ENCODE measurements at regions not wholly inside any gene's neighbourhood (a gene's known extent, or its start where the extent isn't known, plus 50 kb on each side); places are given as distances from the start of the nearest gene placed in this dataset.

GRCh38 chr1:101302831-101303511 is 66.2 kb downstream of the S1PR1 start:
- no peak for ATAC-seq
- H3K4me1 ChIP-seq (ENCODE audit: insufficient read depth, low read length): no peaks in the 10 kb centered on the region
- H3K36me3 ChIP-seq (replicated peaks in 1 of 2; ENCODE audit: control insufficient read depth in 1 of 2, insufficient read depth in 2 of 2, low read length in 2 of 2): no peaks in the 10 kb centered on the region
- H3K9ac ChIP-seq (ENCODE audit: insufficient read depth, low read depth, low read length): no peak overlapping the region
- no peak overlapping the region for H3K27ac ChIP-seq (ENCODE audit: extremely low read length, insufficient read depth, low read length)
- in situ Hi-C loops (cut with HindIII; ENCODE audit: extremely low pct_ligation_motif_present, low pct_unique_long_range_greater_than_20kb) (no loop called here), intact Hi-C loops (cut with micrococcal nuclease; ENCODE audit: unreplicated experiment) (no loop called here)
- no peaks in the 10 kb centered on the region for H4K20me1 ChIP-seq (ENCODE audit: insufficient read depth, low read length)
- ChIA-PET CTCF (ENCODE audit: low intra/inter-chr PET ratio, low total read pairs) (no interaction called here), POLR2A (no interaction called here)
- H3K9me3 ChIP-seq (ENCODE audit: low read length): no peaks in the 10 kb centered on the region
- TF ChIP-seq NFE2L2 (IDR thresholded peaks at IDR 0.05; ENCODE audit: low read length) (no peak), ZNF678 (CRISPR knock-in tag; IDR thresholded peaks at IDR 0.05) (no peak)
- 2% methylated on average over 3 of the region's 3 CpGs for WGBS (ENCODE audit: low lambda C conversion rate)
- FAIRE-seq: no peak
- peaks cover 0 to 5% of the 10 kb centered on the region in 2 experiments; a peak in 1 of 5 replicates for H3K27me3 ChIP-seq (ENCODE audit: control insufficient read depth in 1 of 2, insufficient read depth in 2 of 2, low read length in 2 of 2)
- no peaks in the 10 kb centered on the region for H3K79me2 ChIP-seq (ENCODE audit: insufficient read depth, low read length)
- no peak overlapping the region for H3K4me3 ChIP-seq (replicated peaks in 1 of 3; ENCODE audit: insufficient read depth in 1 of 3, low read depth in 2 of 3, low read length in 3 of 3)
- H3K4me2 ChIP-seq (ENCODE audit: low read depth, low read length): no peak overlapping the region
- H2AFZ ChIP-seq (ENCODE audit: low read length): no peak overlapping the region
- DNase-seq (ENCODE audit: low spot score): no peak
- BruUV-seq (replicated peaks): no TSS peak

DNA sequence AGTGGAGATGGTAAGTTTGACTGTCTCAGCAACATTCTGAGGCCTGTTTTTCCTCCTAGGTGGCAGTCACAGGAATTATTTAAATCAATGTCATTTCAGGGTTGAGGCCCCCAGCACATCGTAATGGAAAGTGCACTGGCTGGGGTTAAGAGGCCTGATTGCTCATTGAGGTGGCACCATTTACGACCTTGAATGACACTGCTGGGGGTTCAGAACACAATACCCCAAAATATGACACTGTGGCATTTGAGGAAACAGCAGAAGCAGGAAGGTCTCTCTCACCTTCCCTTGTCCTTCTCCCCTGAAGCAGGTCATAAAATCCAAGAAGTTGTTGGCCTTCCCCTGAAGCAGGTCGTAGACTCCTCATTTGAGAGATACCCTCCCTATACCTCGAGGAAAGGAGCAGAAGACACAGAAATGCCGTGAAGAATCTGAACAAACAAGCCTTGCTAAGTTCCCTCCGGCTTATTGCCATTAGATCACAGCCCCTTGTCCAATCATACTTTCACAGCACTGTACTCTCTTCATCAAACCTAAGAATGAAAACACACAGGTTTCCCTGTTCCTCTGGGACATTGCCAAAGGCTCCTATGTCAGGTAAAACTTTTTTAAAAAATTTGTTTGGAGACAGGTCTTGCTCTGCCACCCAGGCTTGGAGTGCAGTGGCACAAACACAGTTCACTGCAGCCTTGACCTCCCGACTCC is 71.3 kb downstream of the S1PR1 start:
- FAIRE-seq (no peak), DNase-seq (ENCODE audit: low spot score) (no peak), ATAC-seq (no peak)
- Histone ChIP-seq H3K27ac (ENCODE audit: extremely low read length, insufficient read depth, low read length) (no peak overlapping the region), H3K4me2 (ENCODE audit: low read depth, low read length) (no peak overlapping the region), H3K9ac (ENCODE audit: insufficient read depth, low read depth, low read length) (no peak overlapping the region), H3K36me3 (replicated peaks in 1 of 2; ENCODE audit: control insufficient read depth in 1 of 2, insufficient read depth in 2 of 2, low read length in 2 of 2) (no peaks in the 10 kb centered on the region), H3K4me3 (replicated peaks in 1 of 3; ENCODE audit: insufficient read depth in 1 of 3, low read depth in 2 of 3, low read length in 3 of 3) (no peak overlapping the region), H3K4me1 (ENCODE audit: insufficient read depth, low read length) (peaks cover 10% of the 10 kb centered on the region; the same call in 1 of the 2 replicates), H3K27me3 (ENCODE audit: control insufficient read depth in 1 of 2, insufficient read depth in 2 of 2, low read length in 2 of 2) (peaks cover 0 to 45% of the 10 kb centered on the region in 2 experiments; a peak in 2 of 5 replicates), H3K79me2 (ENCODE audit: insufficient read depth, low read length) (no peaks in the 10 kb centered on the region), H2AFZ (ENCODE audit: low read length) (no peak overlapping the region), H4K20me1 (ENCODE audit: insufficient read depth, low read length) (no peaks in the 10 kb centered on the region), H3K9me3 (ENCODE audit: low read length) (no peaks in the 10 kb centered on the region)
- WGBS (ENCODE audit: low lambda C conversion rate): 11% methylated on average over 7 of the region's 7 CpGs
- no TSS peak for BruUV-seq (replicated peaks)
- ChIA-PET CTCF (ENCODE audit: low intra/inter-chr PET ratio, low total read pairs) (interaction anchor here (1.0 to 2.0 kb wide), 2 partner anchors 47 to 49 kb away, joined by 3 to 18 read pairs; no protein-coding TSS in a partner anchor), POLR2A (no interaction called here)
- intact Hi-C loops (cut with micrococcal nuclease; ENCODE audit: unreplicated experiment): no loop called here
- in situ Hi-C loops (cut with HindIII; ENCODE audit: extremely low pct_ligation_motif_present, low pct_unique_long_range_greater_than_20kb): no loop called here
- TF ChIP-seq THAP8 (CRISPR knock-in tag; IDR thresholded peaks at IDR 0.05; ENCODE audit: borderline replicate concordance) (no peak), RBFOX2 (IDR thresholded peaks at IDR 0.05; ENCODE audit: low read depth, low read length) (no peak), KLF11 (CRISPR knock-in tag; IDR thresholded peaks at IDR 0.05) (no peak), TCF12 (IDR thresholded peaks at IDR 0.05) (no peak), TCF12 (CRISPR knock-in tag; IDR thresholded peaks at IDR 0.05) (no peak), EED (CRISPR knock-in tag; IDR thresholded peaks at IDR 0.05) (no peak), ZNF207 (IDR thresholded peaks at IDR 0.05; ENCODE audit: borderline replicate concordance) (no peak), FOXC1 (CRISPR knock-in tag; IDR thresholded peaks at IDR 0.05; ENCODE audit: borderline replicate concordance) (no peak), ZNF460 (CRISPR knock-in tag; IDR thresholded peaks at IDR 0.05; ENCODE audit: borderline replicate concordance) (no peak)
- TF ChIP-seq, protein P1, sequence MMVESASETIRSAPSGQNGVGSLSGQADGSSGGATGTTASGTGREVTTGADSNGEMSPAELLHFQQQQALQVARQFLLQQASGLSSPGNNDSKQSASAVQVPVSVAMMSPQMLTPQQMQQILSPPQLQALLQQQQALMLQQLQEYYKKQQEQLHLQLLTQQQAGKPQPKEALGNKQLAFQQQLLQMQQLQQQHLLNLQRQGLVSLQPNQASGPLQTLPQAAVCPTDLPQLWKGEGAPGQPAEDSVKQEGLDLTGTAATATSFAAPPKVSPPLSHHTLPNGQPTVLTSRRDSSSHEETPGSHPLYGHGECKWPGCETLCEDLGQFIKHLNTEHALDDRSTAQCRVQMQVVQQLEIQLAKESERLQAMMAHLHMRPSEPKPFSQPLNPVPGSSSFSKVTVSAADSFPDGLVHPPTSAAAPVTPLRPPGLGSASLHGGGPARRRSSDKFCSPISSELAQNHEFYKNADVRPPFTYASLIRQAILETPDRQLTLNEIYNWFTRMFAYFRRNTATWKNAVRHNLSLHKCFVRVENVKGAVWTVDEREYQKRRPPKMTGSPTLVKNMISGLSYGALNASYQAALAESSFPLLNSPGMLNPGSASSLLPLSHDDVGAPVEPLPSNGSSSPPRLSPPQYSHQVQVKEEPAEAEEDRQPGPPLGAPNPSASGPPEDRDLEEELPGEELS (CRISPR knock-in tag; IDR thresholded peaks at IDR 0.05): no peak

All from HepG2 (cell line).